GM18868 (cell line): ENCODE measurements at regions not wholly inside any gene's neighbourhood (a gene's known extent, or its start where the extent isn't known, plus 50 kb on each side); places are given as distances from the start of the nearest gene placed in this dataset.

Experiments
- ATAC-seq: cut with Tn5 transposase; IDR thresholded peaks from one replicate; pipeline ENCODE4 v1.9.1; 2021; ENCODE audit warnings: mild to moderate bottlenecking, moderate library complexity; ENCODE audit not compliant: unreplicated experiment

DNA sequence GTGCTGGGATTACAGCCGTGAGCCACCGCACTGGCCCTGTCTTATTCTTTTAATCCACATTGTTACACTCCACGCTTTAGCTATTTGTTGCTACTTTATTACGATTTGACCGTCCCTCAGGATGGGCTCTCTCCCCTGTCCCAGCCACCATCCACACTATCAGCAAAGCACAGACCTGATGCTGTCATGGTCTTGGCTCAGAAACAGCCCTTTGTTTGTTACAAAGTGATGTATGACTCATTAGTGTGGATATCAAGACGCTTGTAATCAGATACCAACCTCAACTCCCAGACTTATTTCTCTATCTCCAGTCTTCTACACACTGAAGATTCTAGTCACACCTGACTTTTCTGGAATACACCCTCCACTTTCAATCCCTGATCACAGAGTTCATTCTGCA lies 84.6 kb upstream of the FREM2 start:
- no peak for ATAC-seq

DNA sequence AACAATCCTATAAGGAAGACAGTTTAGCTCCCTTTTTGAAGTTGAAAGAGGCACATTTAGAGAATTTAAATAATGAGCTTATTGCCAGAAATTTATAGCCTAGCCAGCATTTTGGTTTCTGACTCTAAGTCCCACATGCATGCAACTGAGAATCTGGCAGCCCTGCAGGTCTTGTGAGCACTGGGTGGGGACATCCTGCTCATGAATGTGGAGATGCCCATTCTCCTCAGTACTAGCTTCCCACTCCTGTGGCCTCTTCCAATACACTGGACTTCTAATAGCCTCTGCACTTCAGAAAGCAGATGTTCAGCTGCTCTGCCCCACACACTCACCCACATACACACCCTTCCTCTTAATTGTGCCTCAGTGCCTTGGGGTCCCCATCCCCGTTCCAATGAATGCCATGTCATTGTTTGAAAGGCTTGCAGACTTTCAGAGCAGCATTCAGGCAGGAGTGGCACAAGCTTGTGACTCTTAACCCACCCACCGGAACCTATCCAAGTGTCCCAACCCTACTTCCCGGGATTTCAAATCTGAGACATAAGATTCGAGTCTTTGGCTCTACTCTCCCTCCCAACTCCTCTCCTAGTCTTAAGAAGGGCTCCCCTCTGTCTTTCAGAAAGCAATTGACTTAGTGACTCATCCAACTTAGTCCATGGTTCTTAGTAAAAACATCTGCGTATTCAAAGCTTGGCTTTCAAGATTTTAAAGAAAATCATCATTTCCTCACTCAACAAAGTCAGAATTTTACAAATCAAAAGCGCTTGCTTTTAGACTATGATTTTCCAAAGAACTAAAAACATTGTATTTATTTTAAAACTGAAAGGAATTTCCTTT lies 80.0 kb upstream of the FREM2 start:
- no peak for ATAC-seq

DNA sequence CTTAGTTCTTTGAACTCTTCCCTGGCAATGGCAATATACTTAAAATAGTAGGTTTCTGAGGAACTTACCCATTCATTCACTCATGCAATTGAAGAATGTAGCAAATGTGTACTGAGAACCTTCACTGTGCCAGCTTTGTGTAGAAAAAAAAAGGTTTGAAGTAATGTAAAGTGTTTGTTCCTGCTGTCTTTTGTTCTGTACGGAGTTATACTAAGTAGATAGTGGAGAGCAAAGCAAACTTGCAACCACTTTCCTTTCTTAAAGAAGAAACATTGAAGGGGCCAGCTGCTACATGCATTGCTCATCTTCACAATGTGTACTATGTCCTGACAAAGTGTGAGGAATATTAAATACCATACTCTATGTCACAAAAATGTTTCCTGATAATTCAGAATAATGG lies 68.9 kb upstream of the FREM2 start:
- ATAC-seq = no peak

DNA sequence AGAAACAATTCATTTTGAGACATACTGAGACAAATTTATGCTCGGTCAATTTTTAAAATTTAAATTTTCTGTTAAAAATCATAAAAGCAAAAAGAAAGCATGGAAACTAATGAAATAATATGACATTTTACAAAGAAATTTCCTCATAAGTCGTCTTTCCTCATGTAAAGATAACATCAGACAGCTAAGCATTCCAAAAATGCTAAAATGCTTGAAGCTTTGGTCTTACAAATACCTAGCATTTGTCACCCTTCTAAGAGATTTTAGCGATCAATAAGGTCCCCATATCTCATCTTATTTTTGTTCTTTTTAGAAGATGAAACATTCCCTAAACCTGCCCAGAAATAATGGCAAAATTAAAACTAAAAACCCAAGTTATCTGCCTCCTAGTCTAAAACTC lies 68.5 kb upstream of the FREM2 start:
- no peak for ATAC-seq

DNA sequence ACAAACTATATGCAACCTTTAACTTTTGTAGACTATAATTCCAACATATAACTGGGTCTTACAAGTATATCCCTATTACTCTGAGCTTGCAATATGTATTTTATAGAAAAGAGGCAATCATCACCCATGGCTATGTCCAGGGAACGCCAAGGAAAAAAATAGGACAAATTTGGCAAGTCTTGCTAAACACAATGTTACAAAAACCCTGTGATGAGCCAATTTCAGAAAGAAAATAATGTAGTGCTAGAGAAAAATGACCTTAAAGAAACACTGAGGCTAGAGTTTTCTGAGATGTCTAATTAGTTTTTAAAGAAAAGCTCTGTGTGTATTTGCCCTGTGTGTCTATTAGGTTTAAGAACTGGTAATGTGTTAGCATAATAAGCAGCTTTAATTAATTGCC lies 68.0 kb upstream of the FREM2 start:
- no peak for ATAC-seq

DNA sequence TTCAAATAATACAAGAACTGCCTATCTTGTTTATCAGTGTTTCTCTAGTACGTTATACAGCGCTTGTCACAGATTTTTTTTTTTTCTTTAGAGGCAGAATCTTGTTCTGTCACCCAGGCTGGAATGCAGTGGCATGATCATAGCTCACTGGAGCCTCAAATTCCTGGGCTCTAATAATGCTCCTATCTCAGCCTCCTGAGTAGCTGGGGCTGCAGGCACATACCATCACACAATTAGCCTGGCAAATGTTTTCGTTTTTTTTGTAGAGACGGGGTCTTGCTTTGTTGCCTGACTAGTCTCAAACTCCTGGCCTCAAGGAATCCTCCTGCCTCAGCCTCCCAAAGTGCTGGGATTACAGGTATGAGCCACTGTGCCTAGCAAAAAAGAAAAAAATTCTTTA lies 66.0 kb upstream of the FREM2 start:
- ATAC-seq = no peak

DNA sequence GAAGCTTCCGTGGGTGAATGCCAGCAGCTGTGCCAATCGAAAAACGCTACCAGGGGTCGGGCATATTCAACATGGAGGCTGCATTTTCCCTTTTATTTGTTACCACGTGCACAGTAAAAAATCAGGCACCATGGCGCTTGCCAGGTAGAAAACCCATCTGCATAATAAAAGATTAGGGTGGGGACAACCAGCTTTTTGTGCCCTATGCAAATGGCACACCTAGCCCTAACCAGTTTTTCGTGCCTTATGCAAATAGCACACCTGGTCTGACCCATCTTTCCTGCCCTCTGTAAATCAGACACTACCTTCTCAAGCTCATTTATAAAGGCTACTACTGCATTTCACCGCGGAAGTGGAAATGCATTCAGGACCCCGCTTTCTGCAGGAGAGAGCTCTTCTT lies 62.1 kb upstream of the FREM2 start:
- no peak for ATAC-seq

DNA sequence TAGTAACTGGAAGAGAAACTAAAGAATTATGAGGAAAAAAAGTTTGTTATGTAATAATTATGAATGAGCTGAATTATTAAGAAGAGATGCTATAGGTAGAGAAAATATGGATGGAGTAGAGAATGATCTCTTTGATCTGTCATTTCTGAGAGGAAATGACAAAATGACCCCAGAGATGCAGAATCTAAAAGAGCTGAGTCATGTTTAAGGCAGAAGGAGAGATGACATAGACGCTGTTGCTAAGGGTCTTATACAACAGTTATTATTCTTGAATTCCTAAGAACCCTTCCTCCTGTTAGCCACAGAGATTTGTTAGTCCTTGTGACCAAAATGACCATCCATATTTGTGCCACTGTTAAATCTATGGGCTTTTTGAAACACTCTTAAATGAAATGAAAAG lies 58.3 kb upstream of the FREM2 start:
- no peak for ATAC-seq

DNA sequence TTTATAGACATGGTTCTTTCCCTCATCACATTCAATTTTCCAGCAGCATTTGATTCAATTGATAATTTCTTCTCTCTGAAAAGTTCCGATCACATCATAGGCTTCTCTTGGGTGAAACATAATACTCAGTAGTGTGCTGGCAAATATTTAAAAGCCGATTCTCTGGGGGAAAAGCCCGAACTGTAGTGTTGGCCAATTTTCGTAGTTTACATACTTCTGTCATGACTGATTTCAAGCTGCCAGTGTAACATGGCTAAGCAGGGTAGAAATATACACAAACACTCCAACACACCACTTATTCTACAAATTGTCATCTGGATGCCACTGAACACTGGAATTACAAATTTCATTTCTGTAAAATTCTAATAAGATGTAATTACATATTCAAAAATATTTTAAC lies 56.1 kb upstream of the FREM2 start:
- no peak for ATAC-seq

DNA sequence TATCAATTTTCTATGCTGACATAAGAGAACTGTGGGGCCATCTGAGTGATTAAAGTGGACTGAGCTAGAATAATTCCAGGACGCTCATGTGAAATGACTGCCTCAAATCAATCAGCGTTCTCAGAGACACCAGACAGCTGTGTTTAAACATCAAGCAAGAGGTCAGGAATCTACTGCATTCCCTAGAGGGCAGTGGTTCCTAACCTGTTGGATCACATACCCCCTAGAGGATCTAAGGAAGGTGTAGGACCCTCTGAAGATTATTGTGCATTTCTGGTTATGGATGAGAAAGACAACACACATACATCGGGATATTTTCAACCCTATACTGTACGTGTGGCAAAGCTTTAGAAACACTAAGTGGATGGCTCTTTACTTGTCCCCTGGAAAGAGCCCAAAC lies 51.8 kb upstream of the FREM2 start:
- no peak for ATAC-seq

DNA sequence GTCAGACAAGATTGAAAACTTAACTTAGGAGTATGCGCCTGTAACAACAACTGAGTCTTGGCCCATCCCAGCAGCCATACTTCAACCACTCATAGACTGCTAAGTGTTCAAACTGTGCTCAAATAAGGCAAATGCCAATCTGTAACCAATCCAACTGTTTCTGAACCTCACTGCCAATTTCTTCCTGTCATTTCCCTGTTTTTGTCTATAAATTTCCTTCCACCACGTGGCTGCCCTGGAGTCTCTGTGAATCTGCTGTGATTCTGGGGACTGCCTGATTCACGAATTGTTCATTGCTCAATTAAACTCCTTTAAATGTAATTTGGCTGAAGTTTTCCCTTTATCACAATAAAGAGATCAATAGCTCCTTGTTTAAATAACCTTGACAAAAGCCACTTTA lies 50.8 kb upstream of the FREM2 start:
- no peak for ATAC-seq

DNA sequence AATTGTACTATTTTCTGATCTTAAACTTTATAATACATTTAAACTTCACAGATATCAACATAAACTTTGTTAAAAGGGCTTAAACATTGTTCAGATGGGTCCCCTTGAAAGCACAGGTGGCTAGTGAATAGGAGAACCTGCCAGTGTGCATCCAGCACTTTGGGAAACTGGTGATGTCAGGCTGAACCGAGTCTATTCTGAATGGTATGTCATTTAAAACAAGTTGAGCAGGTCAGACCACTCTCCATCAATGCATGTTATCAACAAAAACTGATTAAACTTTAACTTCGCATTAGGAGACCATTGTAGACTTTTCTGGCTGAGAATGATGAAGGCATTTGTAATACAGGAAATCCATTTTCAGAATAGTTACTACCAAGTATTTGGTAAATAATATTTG lies 50.1 kb upstream of the FREM2 start:
- ATAC-seq = no peak
